Loucy (cell line): ENCODE measurements at regions not wholly inside any gene's neighbourhood (a gene's known extent, or its start where the extent isn't known, plus 50 kb on each side); places are given as distances from the start of the nearest gene placed in this dataset.

Experiments used
- H2AFZ ChIP-seq: fragments of 200-600 bp; sonication (generic); 2 replicates; pipeline ENCODE4 v1.6.0; 2016; ENCODE audit warnings: antibody characterized with exemption, mild to moderate bottlenecking, low read length, moderate library complexity
- H3F3A ChIP-seq: fragments of 200-600 bp; 2 replicates; pipeline ENCODE4 v1.6.0; 2016; ENCODE audit warnings: antibody characterized with exemption, low read depth, mild to moderate bottlenecking
- H3K27me3 ChIP-seq: fragments of 200-600 bp; sonication (generic); 2 replicates; pipeline ENCODE4 v1.6.1; 2014; ENCODE audit warnings: low read length, mild to moderate bottlenecking; ENCODE audit not compliant: insufficient read depth, poor library complexity, severe bottlenecking
- H3K36me3 ChIP-seq: fragments of 200-600 bp; sonication (generic); 2 replicates; pipeline ENCODE4 v1.6.1; 2016; ENCODE audit warnings: low read length; ENCODE audit not compliant: insufficient read depth
- H3K4me1 ChIP-seq: fragments of 200-600 bp; sonication (generic); 2 replicates; pipeline ENCODE4 v1.5.1; 2014; ENCODE audit warnings: low read length, mild to moderate bottlenecking; ENCODE audit not compliant: insufficient read depth, poor library complexity, severe bottlenecking
- H3K4me2 ChIP-seq: fragments of 200-600 bp; sonication (generic); 2 replicates; pipeline ENCODE4 v1.6.0; 2014; ENCODE audit warnings: antibody characterized with exemption, low read length, low read depth, mild to moderate bottlenecking; ENCODE audit not compliant: poor library complexity, severe bottlenecking
- H3K4me3 ChIP-seq: fragments of 200-600 bp; sonication (generic); 2 replicates; pipeline ENCODE4 v1.5.1; 2014; ENCODE audit warnings: low read length, mild to moderate bottlenecking, mixed read lengths; ENCODE audit not compliant: poor library complexity, severe bottlenecking
- H3K79me2 ChIP-seq: fragments of 200-600 bp; sonication (generic); 2 replicates; pipeline ENCODE4 v1.6.1; 2014; ENCODE audit warnings: low read length; ENCODE audit not compliant: insufficient read depth
- H3K9ac ChIP-seq: fragments of 200-600 bp; sonication (generic); 2 replicates; pipeline ENCODE4 v1.6.0; 2014; ENCODE audit warnings: mild to moderate bottlenecking, low read depth, low read length, moderate library complexity; ENCODE audit not compliant: poor library complexity, severe bottlenecking
- H3K9me2 ChIP-seq: fragments of 200-600 bp; sonication (generic); replicated peaks from 2 replicates; pipeline ENCODE4 v1.6.1; 2016; ENCODE audit warnings: low read depth, low read length, mixed read lengths
- H3K9me3 ChIP-seq: fragments of 200-600 bp; sonication (generic); 2 replicates; pipeline ENCODE4 v1.6.1; 2014; ENCODE audit warnings: mild to moderate bottlenecking, antibody characterized with exemption, low read length, low read depth; ENCODE audit not compliant: insufficient read depth
- H4K20me1 ChIP-seq: fragments of 200-600 bp; sonication (generic); 2 replicates; pipeline ENCODE4 v1.6.0; 2014; ENCODE audit warnings: antibody characterized with exemption, low read length, mild to moderate bottlenecking; ENCODE audit not compliant: insufficient read depth, poor library complexity, severe bottlenecking
- EZH2phosphoT487 ChIP-seq: fragments of 200-600 bp; IDR thresholded peaks from 2 replicates; pipeline ENCODE4 v1.6.1; 2018; ENCODE audit warnings: antibody characterized with exemption, mild to moderate bottlenecking, moderate library complexity, borderline replicate concordance
- TF ChIP-seq, protein P1 (sequence below): fragments of 200-600 bp; sonication (generic); conservative IDR thresholded peaks from 2 replicates; pipeline ENCODE4 v1.5.1; 2014; ENCODE audit warnings: mild to moderate bottlenecking, antibody characterized with exemption, low read length

DNA sequence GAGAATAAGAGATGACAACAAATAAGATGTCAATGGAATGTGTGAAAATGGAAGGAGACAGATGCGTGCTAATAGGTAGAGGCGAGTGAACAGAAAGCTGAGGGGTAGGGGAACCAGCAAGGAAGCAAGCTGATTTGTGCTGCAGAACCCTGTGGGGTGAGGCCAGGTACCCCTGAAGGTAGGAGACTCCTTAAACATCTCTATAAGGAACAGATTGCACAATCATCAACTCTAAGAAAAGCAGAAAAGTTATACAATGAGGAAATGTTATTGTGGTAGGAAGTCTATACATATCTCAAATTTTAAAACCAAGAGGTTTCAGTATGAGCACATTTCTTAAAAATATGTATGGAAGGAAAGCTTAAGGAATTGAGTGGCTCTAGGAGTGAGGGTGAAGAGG, 315.0 kb upstream of the TPM1 start:
- no peaks in the 10 kb centered on the region for H3K27me3 ChIP-seq
- H3K9me2 ChIP-seq: no peaks in the 10 kb centered on the region
- TF ChIP-seq, protein P1, sequence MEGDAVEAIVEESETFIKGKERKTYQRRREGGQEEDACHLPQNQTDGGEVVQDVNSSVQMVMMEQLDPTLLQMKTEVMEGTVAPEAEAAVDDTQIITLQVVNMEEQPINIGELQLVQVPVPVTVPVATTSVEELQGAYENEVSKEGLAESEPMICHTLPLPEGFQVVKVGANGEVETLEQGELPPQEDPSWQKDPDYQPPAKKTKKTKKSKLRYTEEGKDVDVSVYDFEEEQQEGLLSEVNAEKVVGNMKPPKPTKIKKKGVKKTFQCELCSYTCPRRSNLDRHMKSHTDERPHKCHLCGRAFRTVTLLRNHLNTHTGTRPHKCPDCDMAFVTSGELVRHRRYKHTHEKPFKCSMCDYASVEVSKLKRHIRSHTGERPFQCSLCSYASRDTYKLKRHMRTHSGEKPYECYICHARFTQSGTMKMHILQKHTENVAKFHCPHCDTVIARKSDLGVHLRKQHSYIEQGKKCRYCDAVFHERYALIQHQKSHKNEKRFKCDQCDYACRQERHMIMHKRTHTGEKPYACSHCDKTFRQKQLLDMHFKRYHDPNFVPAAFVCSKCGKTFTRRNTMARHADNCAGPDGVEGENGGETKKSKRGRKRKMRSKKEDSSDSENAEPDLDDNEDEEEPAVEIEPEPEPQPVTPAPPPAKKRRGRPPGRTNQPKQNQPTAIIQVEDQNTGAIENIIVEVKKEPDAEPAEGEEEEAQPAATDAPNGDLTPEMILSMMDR: no peak
- no peak for TF ChIP-seq EZH2phosphoT487
- H3K36me3 ChIP-seq: no peaks in the 10 kb centered on the region
- H4K20me1 ChIP-seq: no peaks in the 10 kb centered on the region
- no peak overlapping the region for H3K4me2 ChIP-seq
- no peak overlapping the region for H3K4me3 ChIP-seq
- H3K4me1 ChIP-seq: peaks cover 35% of the 10 kb centered on the region
- H3K9me3 ChIP-seq: no peaks in the 10 kb centered on the region; the same call in 1 of the 2 replicates
- no peaks in the 10 kb centered on the region for H3K79me2 ChIP-seq
- no peak overlapping the region for H3K9ac ChIP-seq
- H3F3A ChIP-seq: no peaks in the 10 kb centered on the region
- no peak overlapping the region; the same call in 1 of the 2 replicates for H2AFZ ChIP-seq

DNA sequence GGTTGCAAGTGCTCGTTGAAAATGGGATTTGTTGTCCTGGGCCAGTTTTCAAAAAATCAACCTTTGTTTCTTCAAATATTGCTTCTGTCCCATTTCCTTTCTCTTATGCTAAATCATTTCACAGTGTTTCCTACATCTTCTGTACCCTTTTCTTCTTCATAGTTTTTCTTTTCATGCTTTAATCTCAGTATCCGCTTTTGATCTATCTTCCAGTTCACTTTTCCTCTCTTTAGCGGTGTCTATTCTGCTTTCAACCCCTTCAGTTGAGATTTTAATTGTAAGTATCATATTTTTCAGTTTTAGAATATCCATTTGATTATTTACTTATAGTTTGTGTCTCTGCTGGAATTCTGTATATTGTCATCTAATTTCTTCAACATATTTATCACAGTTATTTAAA, 311.7 kb upstream of the TPM1 start:
- H3K4me1 ChIP-seq: peaks cover 19% of the 10 kb centered on the region
- no peak overlapping the region for H3K4me2 ChIP-seq
- H4K20me1 ChIP-seq: no peaks in the 10 kb centered on the region
- no peak overlapping the region for H3K9ac ChIP-seq
- no peak overlapping the region for H2AFZ ChIP-seq
- no peaks in the 10 kb centered on the region for H3K36me3 ChIP-seq
- H3K4me3 ChIP-seq: no peak overlapping the region
- TF ChIP-seq EZH2phosphoT487: no peak
- TF ChIP-seq, protein P1: no peak
- H3K9me2 ChIP-seq: no peaks in the 10 kb centered on the region
- H3K27me3 ChIP-seq: no peaks in the 10 kb centered on the region
- no peaks in the 10 kb centered on the region for H3F3A ChIP-seq
- H3K79me2 ChIP-seq: no peaks in the 10 kb centered on the region
- H3K9me3 ChIP-seq: no peaks in the 10 kb centered on the region; the same call in 1 of the 2 replicates

DNA sequence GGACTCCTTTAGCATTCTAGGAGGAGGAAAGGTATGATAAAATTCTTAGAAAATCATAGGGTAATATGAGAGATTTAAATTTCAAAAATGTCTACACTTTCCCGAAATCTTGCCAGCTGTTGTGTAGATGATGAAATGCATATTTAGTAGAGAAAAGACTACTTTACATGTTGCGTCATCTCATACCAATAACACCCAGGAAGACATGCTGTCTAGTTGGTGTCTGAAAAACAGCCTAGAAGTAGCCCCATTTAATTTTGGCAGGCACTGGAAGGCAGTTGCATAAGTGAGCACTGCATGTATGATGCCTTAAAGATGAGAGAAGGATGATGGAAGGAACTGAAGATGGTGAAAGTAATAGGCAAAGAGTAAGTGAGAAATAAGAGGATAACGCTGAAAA, 310.5 kb upstream of the TPM1 start:
- Histone ChIP-seq H3K4me1 (peaks cover 6% of the 10 kb centered on the region), H3F3A (no peaks in the 10 kb centered on the region), H3K27me3 (no peaks in the 10 kb centered on the region), H3K9me2 (no peaks in the 10 kb centered on the region), H3K4me2 (no peak overlapping the region), H3K36me3 (no peaks in the 10 kb centered on the region), H3K9ac (no peak overlapping the region), H2AFZ (no peak overlapping the region), H3K4me3 (no peak overlapping the region), H4K20me1 (no peaks in the 10 kb centered on the region), H3K9me3 (no peaks in the 10 kb centered on the region; the same call in 1 of the 2 replicates), H3K79me2 (no peaks in the 10 kb centered on the region)
- no peak for TF ChIP-seq EZH2phosphoT487
- TF ChIP-seq, protein P1: no peak
